GM18511 (cell line): ENCODE measurements at regions not wholly inside any gene's neighbourhood (a gene's known extent, or its start where the extent isn't known, plus 50 kb on each side); places are given as distances from the start of the nearest gene placed in this dataset.

ENCODE experiments used
- ATAC-seq: cut with Tn5 transposase; IDR thresholded peaks from one replicate; pipeline ENCODE4 v1.9.1; 2021; ENCODE audit warnings: mild to moderate bottlenecking, moderate library complexity; ENCODE audit not compliant: unreplicated experiment

DNA sequence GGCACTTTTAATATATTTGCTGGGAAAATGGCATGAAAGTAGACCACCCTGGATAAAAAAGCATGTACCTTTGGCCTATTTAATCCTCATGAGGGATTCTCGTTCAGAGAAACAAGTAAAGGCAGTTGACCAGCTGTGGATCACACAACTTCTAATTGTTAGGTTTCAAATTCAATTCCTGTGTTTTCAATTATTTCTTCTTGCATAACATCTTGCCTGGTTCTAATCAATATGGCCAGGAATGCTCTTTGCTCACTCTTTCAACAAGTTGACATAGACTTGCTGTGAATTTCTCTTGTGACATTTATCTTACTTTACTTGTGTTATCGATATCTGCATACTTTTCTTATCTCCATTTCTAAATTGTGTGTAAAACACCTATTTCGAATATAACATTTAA, 211.8 kb downstream of the SLC7A11 start:
- ATAC-seq, result no peak

DNA sequence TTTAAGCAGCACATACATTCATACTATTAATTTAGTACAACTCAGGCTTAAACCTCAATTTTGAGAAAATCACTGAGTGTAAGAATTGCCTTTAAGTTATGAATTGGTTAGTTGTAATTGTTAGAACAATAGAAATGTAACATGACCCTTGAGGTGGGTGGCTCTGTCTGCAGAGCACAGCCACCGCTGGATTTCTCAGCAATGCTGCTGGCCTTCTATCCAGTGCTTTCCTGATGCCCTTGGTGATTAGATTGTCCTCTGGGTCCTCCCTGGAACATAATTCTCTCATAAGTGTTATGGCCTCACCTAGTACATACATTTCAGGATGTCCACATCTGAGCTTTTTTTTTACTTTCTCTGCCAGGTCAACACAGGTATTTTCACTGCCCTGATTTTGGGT, 213.2 kb downstream of the SLC7A11 start:
- ATAC-seq, result no peak

DNA sequence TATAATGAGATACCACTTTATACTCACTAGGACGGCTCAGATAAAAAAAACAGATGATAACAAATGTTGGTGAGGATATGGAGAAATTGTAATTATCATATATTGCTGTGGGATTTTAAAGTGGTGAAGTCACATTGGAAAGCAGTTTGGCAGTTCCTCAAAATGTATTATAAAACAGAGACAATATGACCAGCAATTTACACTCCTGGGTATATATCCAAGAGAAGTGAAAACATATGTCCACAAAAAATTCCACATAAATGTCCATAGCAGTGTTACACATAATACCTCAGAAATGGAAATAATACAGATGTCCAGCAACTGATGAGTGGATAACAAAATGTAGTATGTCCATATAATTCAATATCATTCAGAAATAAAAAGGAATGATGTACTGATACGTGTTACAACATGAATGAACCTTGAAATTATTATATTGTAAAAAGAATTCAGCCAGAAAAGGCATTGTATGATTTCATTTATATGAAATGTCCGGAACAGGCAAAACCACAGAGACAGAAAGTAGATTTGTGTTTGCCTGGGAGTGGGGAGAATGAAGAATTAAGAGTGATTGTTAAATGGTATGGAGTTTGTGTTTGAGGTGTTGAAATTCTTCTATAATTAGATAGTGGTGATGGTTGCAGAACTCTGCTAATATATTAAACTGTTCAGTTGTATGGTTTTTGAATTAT, 220.9 kb downstream of the SLC7A11 start:
- no peak for ATAC-seq

DNA sequence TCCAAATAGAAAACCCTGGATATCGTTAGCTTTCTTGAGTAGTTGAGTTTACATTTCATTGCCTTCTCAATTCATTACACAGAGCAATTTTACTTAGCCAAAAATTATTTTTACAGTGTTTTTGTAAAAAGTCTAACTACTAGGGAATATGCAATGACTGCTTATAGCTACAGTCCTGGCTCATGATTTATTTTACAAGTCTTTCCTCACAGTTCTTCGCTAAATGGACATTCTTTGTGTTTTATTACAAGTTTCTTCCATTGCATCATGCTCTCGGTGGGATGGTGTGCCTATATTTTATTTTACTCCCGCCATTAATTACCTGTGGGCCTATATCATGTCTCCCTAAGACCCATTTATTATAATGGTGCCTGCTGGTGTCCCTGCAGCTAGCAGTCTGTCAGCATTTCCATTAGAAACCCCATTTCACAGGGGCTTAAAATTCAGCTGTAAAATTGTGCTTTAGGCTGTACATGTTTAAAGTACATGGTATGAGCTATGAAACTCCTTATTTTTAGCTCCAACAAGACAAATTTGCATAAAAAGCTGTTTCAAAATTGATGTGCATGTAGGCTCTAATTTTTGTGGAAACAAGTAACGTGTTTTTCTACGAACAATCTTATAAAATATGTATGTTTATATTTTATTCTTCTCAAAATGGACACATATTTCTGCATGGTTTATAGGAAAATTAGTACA, 227.4 kb downstream of the SLC7A11 start:
- ATAC-seq, result no peak

- ATAC-seq, result no peak
Measured at GRCh38 chr4:138013625-138014024, 228.5 kb downstream of the SLC7A11 start.

GRCh38 chr4:138010639-138011038, 231.5 kb downstream of the SLC7A11 start:
- peak; percentile 81 for ATAC-seq

DNA sequence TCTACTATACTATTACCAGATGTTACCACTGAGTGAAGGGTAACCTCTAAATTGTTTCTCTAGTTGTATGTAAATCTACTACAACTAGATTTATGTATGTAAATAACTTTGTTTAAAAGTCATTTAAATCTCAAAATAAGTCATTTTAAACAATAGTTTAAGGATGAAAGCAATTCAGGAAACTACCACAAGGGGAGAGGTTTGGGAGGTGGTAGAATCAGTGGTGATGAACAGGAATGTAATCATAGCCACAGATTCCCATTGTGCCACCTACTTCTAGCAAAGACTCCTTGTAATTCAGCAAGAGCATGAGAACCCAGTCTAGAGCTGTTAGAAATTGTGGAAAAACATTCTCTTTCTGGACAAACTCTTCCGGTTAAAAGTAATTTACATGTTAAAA, 234.6 kb downstream of the SLC7A11 start:
- ATAC-seq, result no peak

- ATAC-seq, result no peak
Measured at GRCh38 chr4:138005486-138005885, 236.7 kb downstream of the SLC7A11 start.

DNA sequence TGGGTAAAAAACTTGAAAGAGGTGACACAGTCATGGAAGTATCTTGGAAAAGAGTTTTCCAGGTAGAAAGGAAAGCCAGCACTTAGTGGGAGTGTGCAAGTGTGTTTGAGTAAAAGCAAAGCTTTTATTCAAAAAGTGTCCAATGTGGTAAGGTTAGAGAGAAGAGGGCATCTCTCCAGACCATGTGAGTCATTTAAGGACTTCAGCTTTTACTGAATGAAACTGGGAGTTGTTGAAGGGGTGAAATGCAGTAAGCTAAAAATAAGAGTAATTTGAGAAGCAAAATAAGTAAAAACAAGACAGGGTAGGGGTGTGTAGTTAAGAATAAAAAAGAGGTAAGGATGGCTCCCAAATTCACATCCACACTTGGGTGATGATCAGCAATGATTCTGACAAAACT, 238.9 kb downstream of the SLC7A11 start:
- ATAC-seq, result peak; percentile 96

GRCh38 chr4:137998666-137999429, 243.3 kb downstream of the SLC7A11 start:
- ATAC-seq, result no peak

DNA sequence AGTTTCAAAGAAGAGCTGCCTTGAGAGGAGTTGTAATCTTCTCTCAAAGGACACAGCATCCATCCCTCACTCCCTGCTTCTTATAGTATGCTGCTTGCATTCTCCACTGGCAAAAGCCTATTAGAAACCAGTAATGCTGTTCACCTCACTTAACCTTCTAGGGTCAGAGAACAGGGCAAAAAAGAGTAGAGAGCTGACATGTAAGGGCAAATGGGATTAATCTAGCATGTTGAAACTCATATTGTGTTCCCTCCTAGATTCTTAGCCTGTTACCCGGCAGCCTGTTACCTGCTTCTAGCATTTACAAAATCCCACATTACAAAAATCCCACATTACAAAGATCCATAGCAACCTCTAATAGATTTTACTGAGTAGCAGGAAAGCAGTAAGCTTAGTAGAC, 244.7 kb downstream of the SLC7A11 start:
- no peak for ATAC-seq

GRCh38 chr4:137994853-137995252, 247.3 kb downstream of the SLC7A11 start:
- ATAC-seq, result no peak

DNA sequence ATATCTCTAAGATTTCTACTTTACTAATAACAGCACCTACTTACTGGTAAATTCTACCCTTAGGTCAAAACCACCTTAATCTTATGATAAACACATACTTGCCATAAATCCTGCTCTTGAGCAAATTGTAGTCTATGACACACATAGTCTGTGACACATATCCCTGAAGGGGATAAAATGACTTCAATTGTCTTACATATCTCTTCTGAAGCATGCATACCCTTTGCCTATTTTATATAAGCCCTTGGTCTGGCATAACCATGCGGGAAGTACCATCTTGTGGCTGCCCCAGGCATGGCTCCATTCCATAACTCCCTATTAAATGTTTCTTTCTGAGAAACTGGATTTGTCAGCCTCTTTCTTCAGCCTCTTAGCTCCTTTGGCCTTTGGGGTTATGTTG, 248.9 kb downstream of the SLC7A11 start:
- no peak for ATAC-seq

DNA sequence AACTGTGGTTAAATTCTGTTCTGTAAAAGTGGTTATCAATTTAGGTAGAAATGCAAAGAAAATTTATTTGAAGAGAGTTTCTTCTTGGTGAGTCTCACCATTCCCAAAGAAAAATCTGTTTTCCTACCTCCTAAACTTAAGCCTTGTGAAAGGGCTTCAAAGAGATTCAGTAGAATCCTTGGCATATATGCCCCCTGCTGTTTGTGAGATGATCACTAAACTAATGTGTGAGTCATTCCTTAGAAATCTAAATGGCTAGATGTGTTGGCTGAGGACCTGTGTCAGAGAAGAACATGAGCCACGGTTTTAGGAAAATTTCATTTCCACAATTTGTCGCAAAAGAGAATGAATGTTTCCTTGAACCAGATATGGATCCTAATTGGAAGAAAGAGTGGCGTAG, 260.9 kb downstream of the SLC7A11 start:
- ATAC-seq, result no peak

- no peak for ATAC-seq
Measured at GRCh38 chr4:137980641-137981040, 261.5 kb downstream of the SLC7A11 start.

GRCh38 chr4:137979938-137980337, 262.2 kb downstream of the SLC7A11 start:
- no peak for ATAC-seq

DNA sequence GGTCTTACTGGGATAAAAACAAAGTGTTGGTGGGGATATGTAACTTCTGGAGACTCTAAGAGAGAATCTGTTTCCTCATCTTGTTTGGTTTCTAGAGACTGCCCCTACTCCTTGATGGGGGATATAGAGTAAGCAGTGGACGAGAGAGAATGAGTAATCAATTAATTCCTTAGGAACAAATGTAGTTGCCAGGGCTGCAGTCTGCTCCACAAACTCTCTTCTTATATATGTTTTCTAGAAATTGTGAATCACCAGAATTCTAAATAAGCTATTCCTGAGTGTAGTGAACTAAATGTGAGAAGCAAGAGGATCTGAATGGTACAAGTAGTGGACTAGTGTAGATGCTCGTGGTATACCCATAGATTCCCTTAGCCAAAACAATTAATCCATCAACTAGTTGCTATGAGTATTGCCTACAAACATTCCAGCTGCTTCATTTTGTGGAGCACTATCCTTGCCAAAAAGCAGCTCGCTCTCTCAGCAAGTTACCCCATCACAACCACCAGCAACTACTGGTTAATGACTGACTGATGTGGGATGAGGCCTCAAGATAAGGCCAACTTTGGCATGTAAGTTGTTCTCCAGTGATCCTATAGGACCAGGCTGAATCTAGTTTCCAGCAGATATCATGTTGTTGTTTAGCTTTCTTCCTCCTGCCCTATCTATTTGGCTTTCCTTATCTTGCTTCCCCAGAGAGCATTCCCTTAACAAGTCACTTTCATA, 273.0 kb downstream of the SLC7A11 start:
- ATAC-seq, result no peak

- no peak for ATAC-seq
Measured at GRCh38 chr4:137967480-137968190, 274.5 kb downstream of the SLC7A11 start.

DNA sequence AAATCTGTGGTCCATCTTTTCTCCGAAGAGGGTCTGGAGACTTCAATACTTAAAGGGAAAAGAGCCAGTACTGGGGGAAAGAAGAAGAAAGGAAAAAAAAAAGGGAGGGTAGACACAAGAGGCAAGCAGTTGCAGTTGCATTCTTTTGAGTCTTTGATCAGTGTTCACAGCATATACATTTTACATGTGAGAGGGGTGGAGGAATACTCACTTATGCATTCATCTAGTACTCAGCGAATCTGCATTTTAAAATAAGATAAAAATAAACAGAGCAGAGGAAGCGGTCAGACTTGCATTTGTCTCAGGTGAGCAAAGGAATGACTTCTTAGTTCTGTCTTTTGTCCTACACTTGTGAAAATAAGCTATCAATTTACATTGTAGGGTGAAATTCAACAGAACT, 275.6 kb downstream of the SLC7A11 start:
- ATAC-seq, result no peak

DNA sequence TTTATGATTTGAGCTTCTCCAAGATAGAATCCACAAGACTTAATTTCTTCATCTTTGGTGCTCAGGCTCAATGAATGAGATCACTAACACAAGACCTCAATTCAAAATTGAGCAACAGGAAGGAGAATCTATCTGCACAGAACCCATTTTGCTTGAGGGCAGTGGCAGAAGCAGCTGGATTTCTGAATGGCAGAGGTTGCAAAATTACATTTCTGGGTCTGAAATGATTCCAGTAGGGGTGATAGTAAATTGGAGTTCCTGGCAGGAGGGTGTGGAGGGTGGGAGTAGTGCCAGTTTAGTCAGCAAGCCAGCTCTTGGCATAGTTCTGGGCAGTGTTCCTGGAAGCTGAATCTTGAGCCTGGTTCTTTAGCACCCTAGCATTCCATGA, 281.1 kb downstream of the SLC7A11 start:
- ATAC-seq, result no peak
